ENCODE measurements at regions not wholly inside any gene's neighbourhood (a gene's known extent, or its start where the extent isn't known, plus 50 kb on each side); places are given as distances from the start of the nearest gene placed in this dataset.
"Not testable (repeated sequence)": the region's sequence is repeated elsewhere in the genome, so short reads cannot be mapped to it uniquely, and the experiment has no call there.

- DNase-seq (ENCODE audit: low spot score): peak; percentile 44
Measured at GRCh38 chr3:28139967-28140634, 101.3 kb upstream of the CMC1 start.

- no peak for DNase-seq (ENCODE audit: low spot score)
Measured at GRCh38 chr3:28140664-28141063, 100.8 kb upstream of the CMC1 start.

GRCh38 chr3:28149960-28150359, 91.5 kb upstream of the CMC1 start:
- no peak for DNase-seq (ENCODE audit: low spot score)

- peak; percentile 24 for DNase-seq (ENCODE audit: low spot score)
Measured at GRCh38 chr3:28150465-28151206, 90.8 kb upstream of the CMC1 start.

- DNase-seq (ENCODE audit: low spot score): no peak
Measured at GRCh38 chr3:28151207-28151550, 90.2 kb upstream of the CMC1 start.

GRCh38 chr3:28151608-28152228, 89.7 kb upstream of the CMC1 start:
- no peak for DNase-seq (ENCODE audit: low spot score)

- DNase-seq (ENCODE audit: low spot score): no peak
Measured at GRCh38 chr3:28155631-28156030, 85.8 kb upstream of the CMC1 start.

- DNase-seq (ENCODE audit: low spot score): not testable (repeated sequence)
Measured at GRCh38 chr3:28156599-28156998, 84.8 kb upstream of the CMC1 start.

GRCh38 chr3:28171962-28172361, 69.5 kb upstream of the CMC1 start:
- DNase-seq (ENCODE audit: low spot score): no peak

- DNase-seq (ENCODE audit: low spot score): no peak
Measured at GRCh38 chr3:28172748-28173147, 68.7 kb upstream of the CMC1 start.

GRCh38 chr3:28173836-28174235, 67.6 kb upstream of the CMC1 start:
- no peak for DNase-seq (ENCODE audit: low spot score)

- DNase-seq (ENCODE audit: low spot score): no peak
Measured at GRCh38 chr3:28186748-28187147, 54.7 kb upstream of the CMC1 start.

- DNase-seq (ENCODE audit: low spot score): no peak
Measured at GRCh38 chr3:28188686-28189085, 52.7 kb upstream of the CMC1 start.

- DNase-seq (ENCODE audit: low spot score): no peak
Measured at GRCh38 chr3:28191363-28191762, 50.1 kb upstream of the CMC1 start.
